VCaP (cell line): ENCODE measurements at regions not wholly inside any gene's neighbourhood (a gene's known extent, or its start where the extent isn't known, plus 50 kb on each side); places are given as distances from the start of the nearest gene placed in this dataset.

ENCODE experiments used
- H3K27ac ChIP-seq: fragments of 450-650 bp; 2 replicates; pipeline ENCODE4 v1.5.1; 2017
- TF ChIP-seq, protein P1 (sequence below): fragments of 450-650 bp; conservative IDR thresholded peaks from 2 replicates; pipeline ENCODE4 v1.5.1; 2017; ENCODE audit warnings: mild to moderate bottlenecking, moderate library complexity

DNA sequence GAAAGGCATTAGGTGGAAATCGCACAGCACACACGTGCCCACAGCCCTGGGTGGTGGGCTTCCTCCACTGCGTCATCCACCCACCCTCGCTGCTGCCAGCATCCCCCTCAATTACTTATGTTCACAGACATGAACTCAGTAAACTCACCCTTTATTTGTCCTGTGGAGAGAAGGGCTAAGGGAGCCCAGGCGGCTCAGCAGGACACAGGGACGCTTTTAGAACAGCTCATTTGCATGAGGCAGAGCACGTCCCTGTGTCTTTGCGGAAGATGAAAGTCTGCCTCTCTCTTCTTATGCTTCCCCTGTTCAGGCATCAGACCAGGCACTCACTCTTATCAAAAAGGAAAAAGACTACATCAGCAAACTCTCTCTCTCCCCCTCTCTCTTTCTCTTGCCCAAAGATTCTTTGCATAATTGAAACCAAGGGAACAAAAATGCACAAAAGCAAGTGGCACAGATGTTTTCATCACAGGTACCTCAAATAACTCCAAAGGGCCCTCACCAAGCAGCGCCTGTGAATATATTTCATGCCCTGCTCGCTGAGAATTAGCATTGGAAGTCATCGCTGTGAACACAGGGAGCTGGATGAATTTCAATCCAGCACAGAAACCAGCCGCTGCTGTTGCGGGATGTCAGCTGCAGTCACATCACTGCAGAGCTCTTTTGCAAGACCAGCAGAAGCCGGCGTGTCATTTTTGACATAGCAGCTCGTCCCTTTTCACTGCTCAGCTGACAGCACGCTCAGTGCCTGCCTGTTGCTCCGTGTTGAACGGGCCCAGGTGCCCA, 376.3 kb upstream of the MYT1L start:
- H3K27ac ChIP-seq = no peak overlapping the region
- TF ChIP-seq, protein P1, sequence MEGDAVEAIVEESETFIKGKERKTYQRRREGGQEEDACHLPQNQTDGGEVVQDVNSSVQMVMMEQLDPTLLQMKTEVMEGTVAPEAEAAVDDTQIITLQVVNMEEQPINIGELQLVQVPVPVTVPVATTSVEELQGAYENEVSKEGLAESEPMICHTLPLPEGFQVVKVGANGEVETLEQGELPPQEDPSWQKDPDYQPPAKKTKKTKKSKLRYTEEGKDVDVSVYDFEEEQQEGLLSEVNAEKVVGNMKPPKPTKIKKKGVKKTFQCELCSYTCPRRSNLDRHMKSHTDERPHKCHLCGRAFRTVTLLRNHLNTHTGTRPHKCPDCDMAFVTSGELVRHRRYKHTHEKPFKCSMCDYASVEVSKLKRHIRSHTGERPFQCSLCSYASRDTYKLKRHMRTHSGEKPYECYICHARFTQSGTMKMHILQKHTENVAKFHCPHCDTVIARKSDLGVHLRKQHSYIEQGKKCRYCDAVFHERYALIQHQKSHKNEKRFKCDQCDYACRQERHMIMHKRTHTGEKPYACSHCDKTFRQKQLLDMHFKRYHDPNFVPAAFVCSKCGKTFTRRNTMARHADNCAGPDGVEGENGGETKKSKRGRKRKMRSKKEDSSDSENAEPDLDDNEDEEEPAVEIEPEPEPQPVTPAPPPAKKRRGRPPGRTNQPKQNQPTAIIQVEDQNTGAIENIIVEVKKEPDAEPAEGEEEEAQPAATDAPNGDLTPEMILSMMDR = no peak

DNA sequence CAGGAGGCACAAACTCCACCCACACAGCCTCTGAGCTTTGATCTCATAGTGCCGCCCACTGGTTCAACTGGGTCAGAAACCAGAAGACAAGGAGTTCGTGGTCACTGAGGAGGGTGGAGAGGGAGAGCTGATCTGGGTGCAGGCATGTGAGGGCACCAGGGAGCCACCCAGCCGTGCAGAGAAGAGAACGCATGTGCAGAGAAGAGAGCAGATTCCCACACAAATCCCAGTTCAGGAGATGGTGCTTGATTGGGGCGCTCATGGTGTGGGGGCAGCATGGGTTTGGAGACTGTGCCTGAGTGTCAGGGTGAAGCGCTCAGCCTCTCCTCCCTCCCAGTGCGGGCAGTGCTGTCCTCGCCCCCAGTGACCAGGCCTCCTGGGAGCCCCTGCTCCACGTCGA, 375.2 kb upstream of the MYT1L start:
- TF ChIP-seq, protein P1 = no peak
- H3K27ac ChIP-seq = no peak overlapping the region

DNA sequence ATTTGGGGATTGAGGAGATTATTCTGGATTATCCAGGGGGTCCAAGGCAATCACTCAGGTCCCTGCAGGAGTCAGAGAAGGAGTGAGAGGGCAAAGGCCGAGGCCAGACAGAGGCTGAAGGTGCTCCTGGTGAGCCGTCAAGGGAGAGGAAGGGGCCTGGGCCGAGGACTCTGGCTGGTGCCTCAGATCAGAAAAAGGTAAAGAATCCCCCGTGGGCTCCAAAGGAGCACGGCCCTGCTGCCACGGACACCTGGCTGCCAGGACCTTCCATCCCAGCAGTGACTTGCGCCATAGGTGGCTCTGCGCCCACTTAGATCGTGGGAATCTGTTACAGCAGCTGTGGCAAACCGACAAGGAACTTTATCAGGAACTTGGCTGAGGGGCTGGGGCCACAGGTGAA, 374.8 kb upstream of the MYT1L start:
- TF ChIP-seq, protein P1 = no peak
- no peak overlapping the region for H3K27ac ChIP-seq

DNA sequence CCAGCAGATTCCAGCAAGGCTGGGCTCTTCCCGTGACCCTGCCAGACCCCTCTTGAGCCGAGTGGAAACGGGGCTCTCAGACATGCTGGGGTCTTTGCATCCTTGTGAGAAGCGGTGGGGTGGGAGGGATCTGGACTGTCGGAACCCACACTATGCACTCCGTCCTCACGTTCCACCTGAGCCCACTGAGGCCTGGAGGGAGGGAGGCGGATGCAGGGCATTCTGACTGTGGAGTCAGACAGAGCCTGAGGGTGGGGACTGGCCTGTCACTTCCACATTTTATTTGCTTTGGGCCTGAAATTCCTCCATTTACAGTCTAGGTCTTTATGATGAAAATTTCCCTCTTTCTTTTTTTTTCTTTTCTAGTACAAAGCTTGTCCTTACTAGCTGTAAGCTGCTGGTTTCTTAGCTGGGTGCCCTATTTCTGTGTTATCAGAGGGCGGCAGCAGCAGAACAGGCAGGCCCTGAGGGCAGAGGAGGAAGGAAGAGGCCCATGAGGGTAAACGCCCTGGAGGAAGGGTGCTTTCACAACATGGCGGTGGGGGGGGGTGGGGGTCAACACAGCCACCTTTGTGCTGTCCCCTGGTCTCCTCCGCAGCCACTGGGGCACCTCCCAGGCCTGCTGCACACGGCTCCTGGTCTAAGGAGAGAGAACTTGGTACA, 373.5 kb upstream of the MYT1L start:
- H3K27ac ChIP-seq = no peak overlapping the region
- TF ChIP-seq, protein P1 = no peak

DNA sequence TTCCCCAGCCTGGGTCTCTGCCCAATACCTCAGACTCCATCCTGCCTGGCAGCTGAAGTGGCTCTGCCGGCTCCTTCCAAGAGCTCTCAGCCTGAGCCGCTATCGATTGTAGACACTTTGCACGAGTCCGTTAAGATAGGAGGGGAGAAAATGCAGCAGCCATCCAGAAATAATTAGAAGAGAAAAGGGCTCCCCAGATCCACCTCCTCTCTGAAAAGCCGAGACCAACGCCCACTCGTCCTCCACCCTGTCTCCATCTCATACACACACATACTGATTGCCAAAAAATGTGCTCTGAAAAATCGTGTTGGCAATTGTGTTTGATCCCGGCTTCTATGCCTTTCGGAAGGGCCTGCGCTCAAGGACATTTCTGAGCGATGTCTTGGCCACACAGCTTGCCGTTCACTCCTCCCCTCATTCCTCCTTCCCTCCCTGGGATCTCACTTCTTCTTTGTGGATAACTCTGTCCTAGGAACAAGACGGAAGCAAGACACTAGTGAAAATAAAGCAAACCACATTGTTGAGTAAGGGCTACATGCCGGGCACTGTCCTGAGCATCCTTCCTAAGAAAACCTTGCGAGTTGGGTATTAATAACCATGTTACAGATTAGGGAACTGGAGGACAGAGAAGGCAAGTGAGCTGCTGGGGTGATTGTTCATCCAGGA, 372.8 kb upstream of the MYT1L start:
- no peak overlapping the region for H3K27ac ChIP-seq
- TF ChIP-seq, protein P1 = no peak

DNA sequence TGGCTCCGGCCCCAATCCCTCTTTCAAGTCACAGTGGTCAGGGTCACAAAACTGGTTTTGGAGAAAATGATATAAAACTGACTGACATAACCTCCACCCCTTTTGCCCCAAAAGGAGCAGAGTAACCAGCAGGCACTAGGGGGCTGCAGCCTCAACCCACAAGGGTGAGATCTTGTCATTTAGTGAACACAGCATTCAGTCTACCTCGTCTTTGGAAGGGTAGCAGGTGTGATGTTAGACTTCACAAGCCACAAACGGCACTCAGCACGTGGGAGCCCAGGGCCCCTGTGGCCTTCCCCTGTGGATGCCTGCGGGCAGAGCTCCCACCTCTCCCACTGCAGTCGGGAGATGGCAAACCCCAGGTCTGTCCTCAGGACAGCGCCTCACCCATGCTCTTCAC, 372.1 kb upstream of the MYT1L start:
- TF ChIP-seq, protein P1 = no peak
- no peak overlapping the region for H3K27ac ChIP-seq

DNA sequence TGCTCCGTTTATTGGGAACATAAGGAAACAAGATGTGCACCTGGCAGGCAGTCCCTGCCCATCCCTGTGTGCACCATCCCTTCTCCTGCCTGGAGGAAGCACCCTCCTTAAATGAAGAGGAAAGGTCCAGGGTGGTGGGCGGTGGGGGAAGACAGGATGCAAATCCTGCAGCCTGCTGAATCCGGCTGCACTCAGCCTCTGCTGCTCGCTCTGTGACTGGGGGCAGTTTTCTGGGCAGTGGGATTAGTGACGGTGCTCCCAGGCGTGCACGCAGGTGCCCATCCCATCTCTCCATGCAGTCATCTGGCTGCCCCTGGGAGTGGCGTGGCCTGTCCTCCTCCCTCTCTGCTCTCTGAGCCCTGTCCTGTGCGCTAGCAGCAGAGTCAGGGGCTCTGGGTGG, 371.3 kb upstream of the MYT1L start:
- TF ChIP-seq, protein P1 = no peak
- no peak overlapping the region for H3K27ac ChIP-seq
